K562 (cell line): ENCODE measurements at regions not wholly inside any gene's neighbourhood (a gene's known extent, or its start where the extent isn't known, plus 50 kb on each side); places are given as distances from the start of the nearest gene placed in this dataset.

Experiments
- CTCF ChIP-seq, 3 experiments: IDR thresholded peaks in 2 of 3; conservative IDR thresholded peaks in 1 of 3; 2 replicates each; pipeline ENCODE4 v1.5.1; 2011 to 2012; ENCODE audit warnings: low read length in 3 of 3, mild to moderate bottlenecking in 3 of 3, control low read depth in 2 of 3, improper control_type of control experiment in 1 of 3, inconsistent platforms in 1 of 3, low read depth in 1 of 3, mixed read lengths in 1 of 3, moderate library complexity in 1 of 3; ENCODE audit not compliant: insufficient read depth in 2 of 3
- DLX4 ChIP-seq: fragments of 250-450 bp; sonication (Bioruptor Pico); IDR thresholded peaks from 2 replicates; pipeline ENCODE4 v1.6.1; 2021; ENCODE audit warnings: mild to moderate bottlenecking
- MAFK ChIP-seq: IDR thresholded peaks from 2 replicates; pipeline ENCODE4 v1.6.1; 2011; ENCODE audit warnings: low read length, improper control_type of control experiment
- MTA2 ChIP-seq: fragments of 450-650 bp; IDR thresholded peaks from 2 replicates; pipeline ENCODE4 v1.6.1; 2016; ENCODE audit warnings: low read depth
- PKNOX1 ChIP-seq: fragments of 450-650 bp; IDR thresholded peaks from 2 replicates; pipeline ENCODE4 v1.6.1; 2016
- SMAD4 ChIP-seq: fragments of 250-450 bp; sonication (Bioruptor Pico); conservative IDR thresholded peaks from 2 replicates; pipeline ENCODE4 v1.8.0; 2021; ENCODE audit warnings: inconsistent platforms, mild to moderate bottlenecking, moderate library complexity
- TBL1XR1 ChIP-seq, 2 experiments: IDR thresholded peaks; 2 replicates each; pipeline ENCODE4 v1.6.1; 2012; ENCODE audit warnings: improper control_type of control experiment in 2 of 2, low read length in 2 of 2, mild to moderate bottlenecking in 1 of 2
- ZNF717 ChIP-seq: fragments of 250-450 bp; sonication (Bioruptor Pico); IDR thresholded peaks from 2 replicates; pipeline ENCODE4 v1.5.0; 2021
- TF ChIP-seq, protein P1 (sequence below), 2 experiments: IDR thresholded peaks; 2 replicates each; pipeline ENCODE4 v1.6.1; 2011; ENCODE audit warnings: borderline replicate concordance in 1 of 2, control low read depth in 1 of 2, low read depth in 1 of 2, low read length in 1 of 2, mild to moderate bottlenecking in 1 of 2, mixed read lengths in 1 of 2, moderate library complexity in 1 of 2; ENCODE audit not compliant: insufficient read depth in 1 of 2, insufficient read length in 1 of 2, poor library complexity in 1 of 2, severe bottlenecking in 1 of 2; ENCODE audit errors: extremely low read depth in 1 of 2

DNA sequence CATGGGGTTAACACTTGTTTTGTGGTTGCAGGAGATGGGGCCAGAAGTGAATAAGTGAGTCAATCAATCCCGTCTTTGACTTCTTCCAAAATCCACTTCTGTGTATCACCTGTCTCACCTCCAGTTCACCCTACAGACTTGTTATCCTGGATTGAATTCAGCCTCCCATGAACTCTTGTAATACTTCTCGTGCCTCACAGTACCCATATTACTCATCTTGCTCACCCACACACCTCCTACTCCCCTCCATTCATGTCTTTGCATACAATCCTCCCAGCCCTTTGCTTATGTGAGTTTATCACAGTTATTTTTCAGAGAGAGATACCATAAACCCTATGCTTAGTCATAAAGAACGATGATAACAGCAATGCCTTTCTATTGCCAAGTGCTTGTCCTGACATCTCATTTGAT lies 52.9 kb upstream of the PAPPA start:
- no peak for TF ChIP-seq DLX4 (CRISPR knock-in tag)
- no peak for TF ChIP-seq CTCF (IDR thresholded peaks at IDR 0.05 in 2 of 3, conservative IDR thresholded peaks at IDR 0.05 in 1 of 3; ENCODE audit: insufficient read depth in 2 of 3, low read depth in 1 of 3, low read length in 3 of 3)
- TF ChIP-seq PKNOX1, result no peak
- TF ChIP-seq SMAD4 (CRISPR knock-in tag), result no peak
- TF ChIP-seq, protein P1, sequence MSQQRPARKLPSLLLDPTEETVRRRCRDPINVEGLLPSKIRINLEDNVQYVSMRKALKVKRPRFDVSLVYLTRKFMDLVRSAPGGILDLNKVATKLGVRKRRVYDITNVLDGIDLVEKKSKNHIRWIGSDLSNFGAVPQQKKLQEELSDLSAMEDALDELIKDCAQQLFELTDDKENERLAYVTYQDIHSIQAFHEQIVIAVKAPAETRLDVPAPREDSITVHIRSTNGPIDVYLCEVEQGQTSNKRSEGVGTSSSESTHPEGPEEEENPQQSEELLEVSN (IDR thresholded peaks at IDR 0.05; ENCODE audit: borderline replicate concordance in 1 of 2, extremely low read depth in 1 of 2, insufficient read depth in 1 of 2, insufficient read length in 1 of 2, low read depth in 1 of 2, low read length in 1 of 2, poor library complexity in 1 of 2, severe bottlenecking in 1 of 2), result no peak
- TF ChIP-seq TBL1XR1 (IDR thresholded peaks at IDR 0.05; ENCODE audit: low read length in 2 of 2), result no peak
- TF ChIP-seq MAFK, result no peak
- TF ChIP-seq MTA2, result no peak
- no peak for TF ChIP-seq ZNF717 (CRISPR knock-in tag)
